Natural killer cell (primary cell): ENCODE measurements at regions not wholly inside any gene's neighbourhood (a gene's known extent, or its start where the extent isn't known, plus 50 kb on each side); places are given as distances from the start of the nearest gene placed in this dataset.

ENCODE experiments used
- ATAC-seq, 3 donors: fragments of 150-1000 bp in 2 of 3; fragments of 200-7000 bp in 1 of 3; cut with Tn5 transposase; 1 replicate in 1 of 3; 2 replicates in 2 of 3; pipeline ENCODE4 v1.10.0; 2021; ENCODE audit warnings: mild to moderate bottlenecking in 2 of 3, moderate library complexity in 2 of 3
- DNase-seq, 2 donors: peaks; one replicate each; pipeline versions ENCODE4 v3.0.0 to v3.0.0-alpha.2; 2013 to 2021; ENCODE audit warnings: mixed read lengths in 1 of 2
- H3K27ac ChIP-seq: one replicate; pipeline ENCODE4 v1.5.1; 2013; ENCODE audit warnings: mild to moderate bottlenecking, low read length
- H3K27me3 ChIP-seq: one replicate; pipeline ENCODE4 v1.6.1; 2013; ENCODE audit warnings: low read length; ENCODE audit not compliant: control insufficient read depth, insufficient read depth
- H3K36me3 ChIP-seq: one replicate; pipeline ENCODE4 v1.6.1; 2013; ENCODE audit warnings: low read length; ENCODE audit not compliant: control insufficient read depth, insufficient read depth
- H3K4me1 ChIP-seq: one replicate; pipeline ENCODE4 v1.6.1; 2013; ENCODE audit warnings: low read length; ENCODE audit not compliant: control insufficient read depth, insufficient read depth
- H3K4me3 ChIP-seq: one replicate; pipeline ENCODE4 v1.5.1; 2013; ENCODE audit warnings: low read length
- H3K9me3 ChIP-seq: one replicate; pipeline ENCODE4 v1.6.1; 2013; ENCODE audit warnings: low read length; ENCODE audit not compliant: control insufficient read depth, insufficient read depth
- H3K27ac Mint-ChIP-seq, 2 donors: one replicate each; pipeline ENCODE4 v1.8.0; 2022; ENCODE audit warnings: mild to moderate bottlenecking in 2 of 2, mixed read lengths in 2 of 2, moderate library complexity in 1 of 2
- H3K27me3 Mint-ChIP-seq, 2 donors: one replicate each; pipeline ENCODE4 v1.8.0; 2022; ENCODE audit warnings: low read depth in 2 of 2, mixed read lengths in 2 of 2
- H3K36me3 Mint-ChIP-seq: one replicate; pipeline ENCODE4 v1.8.0; 2022; ENCODE audit warnings: mixed read lengths
- H3K4me1 Mint-ChIP-seq, 2 donors: one replicate each; pipeline ENCODE4 v1.8.0; 2022; ENCODE audit warnings: mixed read lengths in 2 of 2
- H3K4me3 Mint-ChIP-seq: one replicate; pipeline ENCODE4 v1.8.0; 2022; ENCODE audit warnings: mild to moderate bottlenecking, moderate library complexity, mixed read lengths
- H3K9me3 Mint-ChIP-seq, 2 donors: one replicate each; pipeline ENCODE4 v1.8.0; 2022; ENCODE audit warnings: mixed read lengths in 2 of 2
- CTCF ChIP-seq: fragments of 200-600 bp; IDR thresholded peaks from one replicate; pipeline ENCODE4 v1.8.0; 2022; ENCODE audit warnings: antibody characterized with exemption
- WGBS: methylation state at CpG from one replicate; pipeline ENCODE4 v1.1.7; 2013; ENCODE audit warnings: missing lambda C conversion rate; ENCODE audit not compliant: insufficient coverage; 5-methylcytosine and 5-hydroxymethylcytosine counted together
- intact Hi-C: fragments of 100-400 bp; cut with micrococcal nuclease; formaldehyde crosslinking; loops from one replicate; pipeline ENCODE4 v1.14.2; 2022

GRCh38 chr3:186487819-186488218 is 56.4 kb downstream of the CRYGS start:
- H3K4me1 ChIP-seq, result no peaks in the 10 kb centered on the region
- H3K27ac ChIP-seq, result no peak overlapping the region
- Mint-ChIP-seq H3K27me3 (peaks cover 7 to 8% of the 10 kb centered on the region in 2 donors), H3K27ac (no peak overlapping the region), H3K4me1 (no peaks in the 10 kb centered on the region), H3K4me3 (no peak overlapping the region), H3K9me3 (no peaks in the 10 kb centered on the region), H3K36me3 (no peaks in the 10 kb centered on the region)
- DNase-seq, result no peak
- no peak overlapping the region for H3K4me3 ChIP-seq
- no peaks in the 10 kb centered on the region for H3K9me3 ChIP-seq
- no peak for TF ChIP-seq CTCF
- intact Hi-C loops, result no loop called here
- 83% methylated on average over 3 of the region's 3 CpGs for WGBS
- no peaks in the 10 kb centered on the region for H3K27me3 ChIP-seq
- no peaks in the 10 kb centered on the region for H3K36me3 ChIP-seq
- no peak for ATAC-seq

DNA sequence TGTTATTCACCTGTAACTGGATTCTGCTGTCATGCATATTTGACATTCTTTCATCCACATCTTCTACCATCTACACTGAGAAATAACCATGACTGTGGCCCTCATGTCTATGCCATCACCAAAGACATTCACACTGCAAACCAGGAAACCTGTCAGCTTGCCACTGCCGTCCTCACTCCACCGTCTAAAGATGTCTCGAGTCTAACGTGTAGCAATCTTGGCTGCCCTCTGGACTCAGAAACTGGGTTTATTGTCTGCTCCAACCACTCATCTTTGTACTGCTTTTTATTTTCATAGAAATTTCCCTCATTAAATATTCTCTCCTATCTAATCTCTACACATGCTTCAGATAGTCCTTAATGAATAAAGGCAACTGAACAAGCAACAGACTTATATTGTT is 57.1 kb downstream of the CRYGS start:
- Mint-ChIP-seq H3K4me3 (no peak overlapping the region), H3K27ac (no peak overlapping the region), H3K4me1 (no peaks in the 10 kb centered on the region), H3K36me3 (no peaks in the 10 kb centered on the region), H3K9me3 (no peaks in the 10 kb centered on the region), H3K27me3 (peaks cover 7 to 8% of the 10 kb centered on the region in 2 donors)
- TF ChIP-seq CTCF, result no peak
- H3K36me3 ChIP-seq, result no peaks in the 10 kb centered on the region
- no peaks in the 10 kb centered on the region for H3K9me3 ChIP-seq
- no peaks in the 10 kb centered on the region for H3K4me1 ChIP-seq
- DNase-seq, result no peak
- no peaks in the 10 kb centered on the region for H3K27me3 ChIP-seq
- intact Hi-C loops, result no loop called here
- H3K4me3 ChIP-seq, result no peak overlapping the region
- WGBS, result 94% methylated on average over 4 of the region's 4 CpGs
- ATAC-seq, result no peak
- H3K27ac ChIP-seq, result no peak overlapping the region

GRCh38 chr3:186483611-186484340 is 60.4 kb downstream of the CRYGS start:
- Histone ChIP-seq H3K9me3 (no peaks in the 10 kb centered on the region), H3K36me3 (no peaks in the 10 kb centered on the region), H3K27ac (no peak overlapping the region), H3K27me3 (no peaks in the 10 kb centered on the region), H3K4me1 (no peaks in the 10 kb centered on the region), H3K4me3 (no peak overlapping the region)
- no peak for DNase-seq
- no peak overlapping the region for H3K27ac Mint-ChIP-seq
- peaks cover 2 to 7% of the 10 kb centered on the region in 2 donors for H3K27me3 Mint-ChIP-seq
- no peak for TF ChIP-seq CTCF
- no peaks in the 10 kb centered on the region for H3K36me3 Mint-ChIP-seq
- H3K9me3 Mint-ChIP-seq, result no peaks in the 10 kb centered on the region
- no peak overlapping the region for H3K4me3 Mint-ChIP-seq
- 92% methylated on average over 8 of the region's 8 CpGs for WGBS
- no peak for ATAC-seq
- intact Hi-C loops, result no loop called here
- H3K4me1 Mint-ChIP-seq, result peaks cover 7 to 9% of the 10 kb centered on the region in 2 donors

- Mint-ChIP-seq H3K36me3 (no peaks in the 10 kb centered on the region), H3K4me3 (no peak overlapping the region), H3K9me3 (no peaks in the 10 kb centered on the region), H3K4me1 (peaks cover 7 to 9% of the 10 kb centered on the region in 2 donors), H3K27me3 (peaks cover 0 to 7% of the 10 kb centered on the region in 2 donors), H3K27ac (no peak overlapping the region)
- ATAC-seq (no peak), DNase-seq (no peak)
- no peaks in the 10 kb centered on the region for H3K27me3 ChIP-seq
- intact Hi-C loops, result no loop called here
- 4% methylated on average over 4 of the region's 4 CpGs for WGBS
- H3K27ac ChIP-seq, result no peak overlapping the region
- H3K36me3 ChIP-seq, result no peaks in the 10 kb centered on the region
- H3K9me3 ChIP-seq, result no peaks in the 10 kb centered on the region
- no peak for TF ChIP-seq CTCF
- no peaks in the 10 kb centered on the region for H3K4me1 ChIP-seq
- H3K4me3 ChIP-seq, result no peak overlapping the region
Measured at GRCh38 chr3:186481526-186481925, 62.7 kb downstream of the CRYGS start.
